Karpas-422 (cell line): ENCODE measurements at regions not wholly inside any gene's neighbourhood (a gene's known extent, or its start where the extent isn't known, plus 50 kb on each side); places are given as distances from the start of the nearest gene placed in this dataset.

Experiments used
- DNase-seq: peaks from one replicate; pipeline ENCODE4 v3.0.0-alpha.2; 2015
- H2AFZ ChIP-seq: fragments of 200-600 bp; sonication (generic); 2 replicates; pipeline ENCODE4 v1.6.1; 2014; ENCODE audit warnings: antibody characterized with exemption, low read length, mixed read lengths
- H3K27ac ChIP-seq: fragments of 200-600 bp; sonication (generic); 2 replicates; pipeline ENCODE4 v1.5.1; 2014; ENCODE audit warnings: mild to moderate bottlenecking, low read length, moderate library complexity
- H3K27me3 ChIP-seq: fragments of 200-600 bp; sonication (generic); 2 replicates; pipeline ENCODE4 v1.6.1; 2014; ENCODE audit warnings: low read length, mixed read lengths
- H3K36me3 ChIP-seq: fragments of 200-600 bp; sonication (generic); 2 replicates; pipeline ENCODE4 v1.6.1; 2014; ENCODE audit warnings: low read length, mixed read lengths; ENCODE audit not compliant: insufficient read depth
- H3K4me1 ChIP-seq: fragments of 200-600 bp; sonication (generic); 2 replicates; pipeline ENCODE4 v1.6.1; 2014; ENCODE audit warnings: mild to moderate bottlenecking, low read length, mixed read lengths
- H3K4me2 ChIP-seq: fragments of 200-600 bp; sonication (generic); 2 replicates; pipeline ENCODE4 v1.6.1; 2014; ENCODE audit warnings: low read length, low read depth, mild to moderate bottlenecking; ENCODE audit not compliant: poor library complexity, severe bottlenecking
- H3K4me3 ChIP-seq: fragments of 200-600 bp; sonication (generic); 2 replicates; pipeline ENCODE4 v1.5.1; 2014; ENCODE audit warnings: mild to moderate bottlenecking, antibody characterized with exemption, low read length, mixed read lengths
- H3K79me2 ChIP-seq: fragments of 200-600 bp; sonication (generic); 2 replicates; pipeline ENCODE4 v1.6.1; 2014; ENCODE audit warnings: mild to moderate bottlenecking, low read length, mixed read lengths
- H3K9ac ChIP-seq: fragments of 200-600 bp; sonication (generic); 2 replicates; pipeline ENCODE4 v1.6.0; 2014; ENCODE audit warnings: low read length
- H3K9me2 ChIP-seq: fragments of 200-600 bp; sonication (generic), shearing (Covaris generic); replicated peaks from 2 replicates; pipeline ENCODE4 v1.6.0; 2014; ENCODE audit warnings: mild to moderate bottlenecking, low read length, moderate library complexity; ENCODE audit not compliant: insufficient read depth
- H3K9me3 ChIP-seq: fragments of 300-700, 200-600 bp; sonication (generic); 2 replicates; pipeline ENCODE4 v1.6.1; 2014; ENCODE audit warnings: low read length, mixed read lengths
- H4K20me1 ChIP-seq: fragments of 200-600 bp; sonication (generic); 2 replicates; pipeline ENCODE4 v1.6.1; 2014; ENCODE audit warnings: mild to moderate bottlenecking, antibody characterized with exemption, low read length, low read depth; ENCODE audit not compliant: insufficient read depth

GRCh38 chr12:34286934-34287333, 264.6 kb downstream of the ALG10 start:
- Histone ChIP-seq H2AFZ (no peak overlapping the region), H3K4me2 (no peak overlapping the region), H4K20me1 (no peaks in the 10 kb centered on the region), H3K4me3 (no peak overlapping the region), H3K36me3 (no peaks in the 10 kb centered on the region), H3K9ac (no peak overlapping the region), H3K9me3 (peaks cover 57% of the 10 kb centered on the region), H3K9me2 (no peaks in the 10 kb centered on the region), H3K79me2 (no peaks in the 10 kb centered on the region), H3K4me1 (no peaks in the 10 kb centered on the region), H3K27me3 (no peaks in the 10 kb centered on the region), H3K27ac (no peak overlapping the region)
- no peak for DNase-seq

GRCh38 chr12:34287437-34287836, 265.1 kb downstream of the ALG10 start:
- Histone ChIP-seq H3K4me1 (no peaks in the 10 kb centered on the region), H3K4me3 (no peak overlapping the region), H3K9ac (no peak overlapping the region), H3K9me2 (no peaks in the 10 kb centered on the region), H3K36me3 (no peaks in the 10 kb centered on the region), H3K27me3 (no peaks in the 10 kb centered on the region), H3K9me3 (peaks cover 58% of the 10 kb centered on the region), H4K20me1 (no peaks in the 10 kb centered on the region), H3K27ac (no peak overlapping the region), H3K79me2 (no peaks in the 10 kb centered on the region), H3K4me2 (no peak overlapping the region), H2AFZ (no peak overlapping the region)
- no peak for DNase-seq

- DNase-seq = no peak
- Histone ChIP-seq H3K4me1 (no peaks in the 10 kb centered on the region), H3K27ac (no peak overlapping the region), H3K4me2 (no peak overlapping the region), H3K27me3 (no peaks in the 10 kb centered on the region), H4K20me1 (no peaks in the 10 kb centered on the region), H3K9ac (no peak overlapping the region), H3K36me3 (no peaks in the 10 kb centered on the region), H2AFZ (no peak overlapping the region), H3K79me2 (no peaks in the 10 kb centered on the region), H3K4me3 (no peak overlapping the region), H3K9me3 (peaks cover 52% of the 10 kb centered on the region), H3K9me2 (no peaks in the 10 kb centered on the region)
Observed at GRCh38 chr12:34287986-34288962, 266.0 kb downstream of the ALG10 start.

- H2AFZ ChIP-seq = no peak overlapping the region
- no peaks in the 10 kb centered on the region for H4K20me1 ChIP-seq
- H3K4me2 ChIP-seq = no peak overlapping the region
- no peaks in the 10 kb centered on the region for H3K27me3 ChIP-seq
- no peaks in the 10 kb centered on the region for H3K79me2 ChIP-seq
- no peak overlapping the region for H3K9ac ChIP-seq
- no peaks in the 10 kb centered on the region for H3K4me1 ChIP-seq
- no peak overlapping the region for H3K27ac ChIP-seq
- no peak for DNase-seq
- no peak overlapping the region for H3K4me3 ChIP-seq
- no peaks in the 10 kb centered on the region for H3K36me3 ChIP-seq
- H3K9me2 ChIP-seq = no peaks in the 10 kb centered on the region
- peaks cover 54% of the 10 kb centered on the region for H3K9me3 ChIP-seq
Observed at GRCh38 chr12:34288963-34289345, 266.7 kb downstream of the ALG10 start.

GRCh38 chr12:34289431-34290380, 267.4 kb downstream of the ALG10 start:
- no peak overlapping the region for H3K4me3 ChIP-seq
- no peaks in the 10 kb centered on the region for H3K9me2 ChIP-seq
- H2AFZ ChIP-seq = no peak overlapping the region
- no peaks in the 10 kb centered on the region for H4K20me1 ChIP-seq
- H3K9ac ChIP-seq = no peak overlapping the region
- no peaks in the 10 kb centered on the region for H3K79me2 ChIP-seq
- H3K9me3 ChIP-seq = peaks cover 51% of the 10 kb centered on the region
- no peak overlapping the region for H3K27ac ChIP-seq
- no peaks in the 10 kb centered on the region for H3K4me1 ChIP-seq
- no peak for DNase-seq
- no peaks in the 10 kb centered on the region for H3K27me3 ChIP-seq
- no peak overlapping the region for H3K4me2 ChIP-seq
- no peaks in the 10 kb centered on the region for H3K36me3 ChIP-seq

- peaks cover 48% of the 10 kb centered on the region for H3K9me3 ChIP-seq
- no peak overlapping the region for H3K4me2 ChIP-seq
Observed at GRCh38 chr12:34290381-34290995, 268.2 kb downstream of the ALG10 start.

GRCh38 chr12:34291001-34291400, 268.7 kb downstream of the ALG10 start:
- no peak for DNase-seq
- H3K9me2 ChIP-seq = no peaks in the 10 kb centered on the region
- H3K9me3 ChIP-seq = peaks cover 48% of the 10 kb centered on the region
- no peak overlapping the region for H3K4me3 ChIP-seq
- no peak overlapping the region for H3K9ac ChIP-seq
- no peak overlapping the region for H3K27ac ChIP-seq
- no peak overlapping the region for H3K4me2 ChIP-seq
- no peak overlapping the region for H2AFZ ChIP-seq
- no peaks in the 10 kb centered on the region for H4K20me1 ChIP-seq
- no peaks in the 10 kb centered on the region for H3K27me3 ChIP-seq
- no peaks in the 10 kb centered on the region for H3K4me1 ChIP-seq
- no peaks in the 10 kb centered on the region for H3K79me2 ChIP-seq
- no peaks in the 10 kb centered on the region for H3K36me3 ChIP-seq

More at GRCh38 chr12:34290381-34290995, 268.2 kb downstream of the ALG10 start:
- H3K9ac ChIP-seq = no peak overlapping the region
- no peaks in the 10 kb centered on the region for H3K79me2 ChIP-seq
- H3K9me2 ChIP-seq = no peaks in the 10 kb centered on the region
- H3K4me1 ChIP-seq = no peaks in the 10 kb centered on the region
- no peak overlapping the region for H3K27ac ChIP-seq
- DNase-seq = no peak
- no peaks in the 10 kb centered on the region for H3K27me3 ChIP-seq
- no peak overlapping the region for H3K4me3 ChIP-seq
- H4K20me1 ChIP-seq = no peaks in the 10 kb centered on the region
- H3K36me3 ChIP-seq = no peaks in the 10 kb centered on the region
- no peak overlapping the region for H2AFZ ChIP-seq
